ENCODE measurements at regions not wholly inside any gene's neighbourhood (a gene's known extent, or its start where the extent isn't known, plus 50 kb on each side); places are given as distances from the start of the nearest gene placed in this dataset.

GRCh38 chr2:234754126-234754525, 197.7 kb upstream of the SH3BP4 start:
- TF ChIP-seq, protein P1, sequence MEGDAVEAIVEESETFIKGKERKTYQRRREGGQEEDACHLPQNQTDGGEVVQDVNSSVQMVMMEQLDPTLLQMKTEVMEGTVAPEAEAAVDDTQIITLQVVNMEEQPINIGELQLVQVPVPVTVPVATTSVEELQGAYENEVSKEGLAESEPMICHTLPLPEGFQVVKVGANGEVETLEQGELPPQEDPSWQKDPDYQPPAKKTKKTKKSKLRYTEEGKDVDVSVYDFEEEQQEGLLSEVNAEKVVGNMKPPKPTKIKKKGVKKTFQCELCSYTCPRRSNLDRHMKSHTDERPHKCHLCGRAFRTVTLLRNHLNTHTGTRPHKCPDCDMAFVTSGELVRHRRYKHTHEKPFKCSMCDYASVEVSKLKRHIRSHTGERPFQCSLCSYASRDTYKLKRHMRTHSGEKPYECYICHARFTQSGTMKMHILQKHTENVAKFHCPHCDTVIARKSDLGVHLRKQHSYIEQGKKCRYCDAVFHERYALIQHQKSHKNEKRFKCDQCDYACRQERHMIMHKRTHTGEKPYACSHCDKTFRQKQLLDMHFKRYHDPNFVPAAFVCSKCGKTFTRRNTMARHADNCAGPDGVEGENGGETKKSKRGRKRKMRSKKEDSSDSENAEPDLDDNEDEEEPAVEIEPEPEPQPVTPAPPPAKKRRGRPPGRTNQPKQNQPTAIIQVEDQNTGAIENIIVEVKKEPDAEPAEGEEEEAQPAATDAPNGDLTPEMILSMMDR (IDR thresholded peaks at IDR 0.05), result no peak
- no peak for TF ChIP-seq POLR2A (IDR thresholded peaks at IDR 0.05)

All from heart left ventricle (tissue), 13 donors.